Suppressor macrophage treated with lipopolysaccharide for 4 hours (primary cell): ENCODE measurements at regions not wholly inside any gene's neighbourhood (a gene's known extent, or its start where the extent isn't known, plus 50 kb on each side); places are given as distances from the start of the nearest gene placed in this dataset.

Source experiments
- DNase-seq: peaks from one replicate; pipeline ENCODE4 v3.0.0-alpha.2; 2020

DNA sequence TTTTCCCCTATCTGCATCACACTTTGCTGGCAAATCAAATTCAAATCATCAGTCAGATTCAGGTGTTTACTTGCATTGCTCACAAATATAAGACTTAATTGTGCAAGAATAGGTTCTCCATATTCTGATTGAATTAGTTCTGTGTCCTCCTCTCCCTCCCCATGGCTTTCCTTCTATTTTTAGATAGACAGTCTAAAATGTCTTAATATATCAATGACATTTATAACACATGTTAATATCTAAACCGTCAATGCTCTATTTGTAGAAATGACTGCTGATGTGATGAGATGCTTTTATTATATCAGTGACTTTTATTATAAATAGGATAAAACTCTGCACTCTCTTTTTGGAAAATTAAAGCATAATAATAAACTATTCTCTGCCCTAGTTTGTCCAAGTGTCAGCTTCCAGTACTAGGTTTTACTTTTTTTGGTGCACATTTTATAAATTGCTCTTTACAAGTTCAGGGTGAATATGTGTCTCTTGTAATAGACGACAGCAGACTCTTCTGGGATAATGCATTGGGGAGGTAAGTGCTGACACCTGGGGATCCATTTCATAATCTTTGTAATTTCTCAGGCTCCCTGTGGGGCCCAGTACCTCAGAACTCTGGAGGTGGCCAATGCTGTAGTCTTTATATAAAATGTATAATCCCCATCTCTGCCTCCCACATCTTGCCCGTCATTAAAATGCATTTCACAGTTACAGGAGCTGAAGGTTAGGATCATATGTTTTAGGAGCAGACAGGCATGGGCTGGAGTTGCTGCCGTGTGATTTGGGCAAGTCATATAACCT, 321.5 kb downstream of the BRINP1 start:
- no peak for DNase-seq

DNA sequence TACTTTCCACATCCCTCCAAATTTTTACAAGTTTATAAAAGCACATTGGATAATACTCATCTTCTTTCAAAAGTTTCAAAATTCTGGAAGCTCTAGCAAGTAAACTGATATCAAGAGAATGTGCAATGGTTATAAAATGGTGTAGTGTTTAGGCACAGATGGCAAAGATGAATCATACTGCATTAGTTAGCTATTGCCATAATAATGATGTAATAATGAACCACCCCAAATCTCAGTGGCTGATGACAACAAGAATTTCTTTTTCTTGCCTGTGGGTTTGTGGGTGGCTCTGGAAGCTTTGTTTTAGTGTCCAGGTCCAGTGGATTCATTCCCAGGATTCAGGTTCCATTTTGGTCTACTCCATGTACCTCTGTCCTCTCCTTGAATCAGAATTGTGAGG, 319.0 kb downstream of the BRINP1 start:
- no peak for DNase-seq

DNA sequence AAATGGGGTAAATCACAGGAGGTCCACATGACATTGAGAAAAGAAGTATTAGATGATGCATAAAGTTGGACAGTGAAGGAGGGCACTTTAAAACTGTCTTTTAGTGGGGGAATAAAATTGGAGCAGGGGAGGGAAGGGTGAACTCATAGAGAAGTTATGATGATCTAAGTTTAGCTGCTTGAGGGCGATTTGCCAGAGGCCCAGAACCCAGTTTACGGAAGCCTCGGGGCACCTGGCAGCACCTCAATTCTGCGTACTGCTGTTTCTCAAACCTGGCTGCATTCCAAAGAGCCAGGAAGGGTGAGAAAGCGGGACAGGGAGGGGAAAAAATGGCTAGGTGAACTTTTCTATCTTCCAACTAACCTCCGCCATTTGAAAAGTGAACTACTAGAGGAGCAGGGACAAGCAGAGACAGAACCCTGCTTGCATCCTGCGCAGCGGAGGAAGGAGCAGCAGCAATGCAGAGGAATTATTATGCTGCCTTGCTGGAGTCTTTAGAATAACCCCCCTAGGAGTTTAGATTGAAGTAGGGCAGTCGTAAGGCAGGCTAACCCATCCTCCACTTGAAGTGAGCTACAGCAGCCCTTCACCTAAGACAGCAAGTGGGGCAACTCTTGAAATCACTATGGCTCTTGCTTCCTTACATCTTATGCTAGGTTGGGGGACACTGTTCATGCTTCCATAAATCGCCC, 316.8 kb downstream of the BRINP1 start:
- DNase-seq: no peak

DNA sequence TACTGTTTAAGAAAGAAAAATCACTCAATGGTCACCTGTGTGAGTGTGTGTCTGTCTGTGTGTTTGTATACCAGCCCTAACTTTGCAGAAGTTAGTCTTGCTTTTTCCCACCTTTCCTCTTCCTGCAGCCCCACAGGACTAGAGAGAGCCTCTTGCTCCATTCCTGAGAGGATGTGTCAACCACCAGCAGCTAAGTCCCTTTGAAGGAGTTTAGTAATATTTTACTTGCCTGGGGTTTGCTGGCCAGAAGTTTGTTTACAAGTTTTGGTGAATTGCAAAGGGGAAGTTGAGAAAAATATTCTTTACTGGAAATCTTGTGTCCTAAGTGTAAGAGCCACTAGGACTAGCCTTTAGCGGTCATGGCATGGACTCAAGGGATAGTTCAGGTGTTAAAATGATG, 316.2 kb downstream of the BRINP1 start:
- no peak for DNase-seq

- DNase-seq: no peak
Observed at GRCh38 chr9:119060629-119061385, 308.4 kb downstream of the BRINP1 start.

DNA sequence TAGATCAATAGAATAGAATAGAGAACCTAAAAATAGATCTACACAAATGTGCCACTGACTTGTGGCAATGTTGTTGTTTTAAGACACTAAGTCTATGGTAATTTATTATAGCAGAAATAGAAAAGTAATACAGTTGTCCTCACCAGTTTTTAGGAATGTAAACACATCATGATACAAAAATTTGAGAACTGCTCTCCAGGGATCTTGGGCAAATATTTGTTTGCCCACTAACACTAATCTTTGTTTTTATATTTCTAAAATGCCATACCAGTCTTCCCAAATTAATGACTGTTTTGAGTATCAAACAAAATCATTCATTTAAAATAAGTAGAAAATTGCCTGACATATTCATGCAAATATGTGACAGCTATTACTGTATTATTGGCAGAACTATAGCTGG, 297.6 kb downstream of the BRINP1 start:
- no peak for DNase-seq

- no peak for DNase-seq
Observed at GRCh38 chr9:119074017-119074416, 295.2 kb downstream of the BRINP1 start.

GRCh38 chr9:119078015-119078414, 291.2 kb downstream of the BRINP1 start:
- no peak for DNase-seq

- no peak for DNase-seq
Observed at GRCh38 chr9:119083673-119084072, 285.6 kb downstream of the BRINP1 start.

GRCh38 chr9:119086590-119086989, 282.6 kb downstream of the BRINP1 start:
- DNase-seq: no peak

DNA sequence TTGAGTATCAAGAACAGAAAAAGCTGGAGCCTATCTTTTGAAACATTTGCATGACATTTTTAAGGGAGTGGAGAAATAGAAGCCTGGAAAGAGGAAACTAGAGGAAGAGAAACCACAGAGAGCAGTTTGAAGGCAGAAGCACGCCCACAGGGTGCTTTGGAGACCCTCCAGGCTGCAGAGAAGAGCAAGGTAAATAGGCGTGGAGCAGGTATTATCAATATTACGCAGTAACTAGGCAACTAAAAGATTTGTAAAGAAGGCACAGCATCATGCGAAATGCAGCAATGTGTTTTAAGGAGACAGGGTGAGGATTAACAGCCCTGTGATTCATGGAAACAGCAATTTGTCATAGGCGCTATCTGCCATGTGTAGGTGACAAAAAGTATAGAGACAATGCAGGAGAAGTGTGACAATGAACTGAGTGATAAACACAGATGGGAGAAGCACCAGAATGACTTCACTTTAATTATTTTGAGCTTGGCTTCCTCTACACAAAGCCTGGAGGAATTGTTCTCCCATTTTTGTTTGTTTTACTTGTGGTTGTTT, 281.2 kb downstream of the BRINP1 start:
- no peak for DNase-seq

- no peak for DNase-seq
Observed at GRCh38 chr9:119091074-119091473, 278.2 kb downstream of the BRINP1 start.

GRCh38 chr9:119092125-119092524, 277.1 kb downstream of the BRINP1 start:
- no peak for DNase-seq

DNA sequence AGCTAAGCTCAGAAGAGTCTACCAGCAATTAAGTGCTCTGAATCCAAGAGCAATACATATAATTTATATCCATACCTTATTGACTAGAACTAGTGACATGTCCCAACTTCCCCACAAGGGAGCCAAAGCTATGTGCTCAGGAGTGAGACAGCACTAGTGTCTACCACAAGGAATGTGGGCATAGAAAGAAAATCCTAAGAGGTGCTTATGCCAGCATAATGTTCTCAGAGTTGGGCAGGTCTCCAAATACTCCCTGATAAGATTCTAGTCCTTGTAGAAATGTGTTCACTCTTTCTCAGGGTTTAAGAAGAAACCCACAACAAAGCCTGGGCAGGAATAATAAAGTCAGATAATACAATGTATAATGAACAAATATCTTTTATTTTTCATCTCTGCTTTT, 275.1 kb downstream of the BRINP1 start:
- no peak for DNase-seq

- no peak for DNase-seq
Observed at GRCh38 chr9:119095072-119095471, 274.2 kb downstream of the BRINP1 start.

DNA sequence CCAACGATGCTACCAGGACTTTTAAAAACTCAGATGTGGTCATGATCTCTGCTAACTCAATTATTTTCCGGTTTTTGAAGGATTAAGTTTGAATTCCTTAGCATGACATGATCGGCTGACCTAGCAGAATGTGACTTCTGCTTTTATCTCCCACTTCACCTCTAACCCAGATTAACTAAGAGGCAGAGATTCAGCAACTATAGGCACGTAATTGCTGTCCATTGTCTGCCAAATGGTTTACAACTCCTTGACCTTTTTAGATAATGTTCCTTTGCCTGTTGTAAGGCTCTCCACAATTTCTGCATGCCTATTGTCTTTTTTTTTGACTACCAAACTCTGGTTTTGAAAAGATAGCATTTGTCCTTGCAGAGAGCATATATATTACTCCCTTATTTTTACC, 268.2 kb downstream of the BRINP1 start:
- DNase-seq: no peak

- no peak for DNase-seq
Observed at GRCh38 chr9:119114681-119115080, 254.6 kb downstream of the BRINP1 start.
